Stimulated activated naive CD8-positive, alpha-beta T cell treated with anti-CD3 and anti-CD28 coated beads, Interleukin-15, Interleukin-2, amounts not matched to agents 100 U/mL and 50 U/mL, for 24 hours (primary cell): ENCODE measurements at regions not wholly inside any gene's neighbourhood (a gene's known extent, or its start where the extent isn't known, plus 50 kb on each side); places are given as distances from the start of the nearest gene placed in this dataset.
"Not testable (repeated sequence)": the region's sequence is repeated elsewhere in the genome, so short reads cannot be mapped to it uniquely, and the experiment has no call there.

Experiments used
- ATAC-seq: fragments of 150-1000 bp; cut with Tn5 transposase; one replicate; pipeline ENCODE4 v1.10.0; 2021
- DNase-seq: peaks from one replicate; pipeline ENCODE4 v3.0.0; 2021

DNA sequence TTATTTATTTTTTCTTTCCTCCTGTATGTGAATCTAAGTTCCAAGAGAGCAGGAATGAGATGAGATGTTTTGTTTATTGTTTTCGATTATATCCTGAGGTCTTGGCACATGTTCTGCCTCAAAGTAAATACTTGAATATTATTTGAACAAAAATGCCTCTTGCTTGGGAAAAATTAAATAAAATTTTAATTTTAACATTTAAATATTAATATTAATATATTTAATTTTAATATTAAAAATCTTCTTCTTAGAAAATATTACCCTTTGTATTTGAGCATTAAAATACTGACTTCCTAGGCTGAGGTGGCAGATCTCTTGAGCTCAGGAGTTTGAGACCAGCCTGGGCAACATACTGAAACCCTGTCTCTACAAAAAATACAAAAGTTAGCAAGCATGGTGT lies 123.4 kb upstream of the SEMA3D start:
- DNase-seq (no peak), ATAC-seq (no peak)

DNA sequence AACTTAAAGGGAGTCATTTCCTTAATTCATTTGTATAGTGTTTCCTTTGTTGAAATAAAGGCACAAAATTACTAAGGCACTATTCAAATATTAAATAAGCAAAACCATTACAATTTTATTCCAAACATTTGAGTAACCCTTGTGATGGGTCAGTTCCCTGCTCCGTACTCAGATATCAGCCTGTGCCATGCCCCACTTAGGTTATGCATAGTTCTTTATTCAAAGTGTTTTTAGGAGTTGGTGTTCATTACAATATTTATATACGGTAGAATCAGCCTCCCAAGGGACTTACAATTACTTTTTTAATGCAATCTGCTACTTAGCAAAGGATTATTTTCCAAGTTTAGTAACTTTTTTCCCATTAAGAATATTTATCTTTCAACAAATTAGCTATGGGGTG lies 119.3 kb upstream of the SEMA3D start:
- ATAC-seq, result no peak

DNA sequence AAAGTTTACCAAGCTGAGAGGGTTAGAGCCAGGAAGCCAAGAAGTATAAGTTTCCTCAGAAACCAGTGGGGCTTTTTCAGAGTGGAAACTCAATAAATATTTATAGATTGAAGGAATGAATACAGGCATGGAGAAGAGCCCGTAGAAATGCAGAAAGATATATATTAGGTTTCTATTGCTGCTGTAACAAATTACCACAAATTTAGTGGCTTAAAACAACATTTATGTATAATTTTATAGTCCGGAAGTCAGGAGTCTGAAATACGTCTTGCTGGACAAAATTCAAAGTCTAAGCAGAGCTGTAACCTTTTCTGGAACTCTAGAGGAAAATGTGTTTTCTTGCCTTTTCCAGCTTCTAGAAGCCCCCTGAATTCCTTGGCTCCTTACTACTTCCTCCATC lies 107.3 kb upstream of the SEMA3D start:
- DNase-seq (no peak), ATAC-seq (no peak)

More for the DNA sequence above, 119.3 kb upstream of the SEMA3D start:
- no peak for DNase-seq

DNA sequence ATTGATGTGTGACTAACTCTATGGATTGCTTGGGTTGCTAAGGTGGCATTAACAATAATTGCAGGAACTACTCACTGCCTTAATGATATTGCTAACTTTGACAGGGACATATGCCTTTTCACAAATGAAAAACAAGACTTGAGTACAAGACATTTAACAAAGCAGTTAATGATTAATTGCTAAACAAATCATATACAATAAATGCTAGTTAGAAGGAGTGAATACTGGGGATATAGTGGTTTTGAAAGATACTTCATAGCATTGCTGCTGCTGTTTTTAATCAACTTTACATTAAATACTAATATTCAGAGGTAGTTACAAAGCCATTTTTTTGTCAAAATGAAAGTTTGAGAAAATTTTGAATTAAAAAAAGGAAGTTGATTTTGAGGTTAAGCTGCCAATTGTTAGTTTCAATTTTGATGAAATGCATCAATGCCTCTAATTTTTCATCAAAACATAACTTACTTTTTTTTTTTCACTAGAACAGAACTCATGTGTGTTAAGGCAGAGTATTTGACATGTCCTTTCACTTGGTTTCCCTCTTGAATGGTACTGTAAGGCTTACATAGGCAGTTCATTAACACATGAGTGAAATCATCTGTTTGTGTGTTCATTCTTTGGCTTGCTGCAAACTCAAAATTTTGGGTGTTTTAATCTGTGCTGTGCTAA lies 106.2 kb upstream of the SEMA3D start:
- no peak for DNase-seq
- no peak for ATAC-seq

DNA sequence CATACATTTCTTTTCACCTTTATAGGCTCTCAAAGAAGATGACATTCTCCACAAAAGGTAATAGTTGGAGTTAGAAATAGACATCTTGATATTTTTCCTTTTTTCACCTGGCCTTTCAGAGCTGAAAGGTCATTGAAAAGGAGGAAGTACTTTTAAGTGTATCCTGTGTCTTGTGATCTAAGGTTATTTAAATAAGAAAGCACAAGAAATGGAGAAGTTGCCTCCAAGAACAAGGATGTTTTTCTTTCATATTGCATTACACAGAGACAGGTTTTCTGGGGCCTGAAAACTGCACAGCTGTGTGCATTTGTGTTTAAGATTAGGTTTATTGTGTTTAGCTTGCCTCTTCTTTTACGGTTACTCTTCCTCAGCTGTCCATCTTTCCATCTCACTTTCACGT lies 103.4 kb upstream of the SEMA3D start:
- ATAC-seq (no peak), DNase-seq (no peak)

DNA sequence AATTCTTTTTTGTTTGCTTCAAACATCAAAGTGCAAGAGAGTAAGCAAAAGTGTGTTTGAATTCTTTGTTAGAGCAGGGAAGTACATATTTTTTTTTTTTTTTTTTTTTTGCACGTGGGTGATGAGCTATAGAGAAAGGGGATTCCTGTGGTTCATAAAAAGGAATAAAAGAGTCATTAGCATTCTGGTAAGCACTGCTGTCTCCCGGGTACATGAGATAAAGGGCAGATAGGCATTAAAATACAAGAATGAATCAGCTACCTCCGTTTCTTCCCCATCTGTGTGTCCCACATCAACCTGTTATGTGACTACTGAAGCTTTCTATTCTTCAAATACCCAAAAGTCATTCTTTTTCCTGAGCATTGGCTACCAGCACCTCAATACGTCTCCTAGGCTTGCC lies 102.4 kb upstream of the SEMA3D start:
- no peak for DNase-seq
- ATAC-seq, result no peak

DNA sequence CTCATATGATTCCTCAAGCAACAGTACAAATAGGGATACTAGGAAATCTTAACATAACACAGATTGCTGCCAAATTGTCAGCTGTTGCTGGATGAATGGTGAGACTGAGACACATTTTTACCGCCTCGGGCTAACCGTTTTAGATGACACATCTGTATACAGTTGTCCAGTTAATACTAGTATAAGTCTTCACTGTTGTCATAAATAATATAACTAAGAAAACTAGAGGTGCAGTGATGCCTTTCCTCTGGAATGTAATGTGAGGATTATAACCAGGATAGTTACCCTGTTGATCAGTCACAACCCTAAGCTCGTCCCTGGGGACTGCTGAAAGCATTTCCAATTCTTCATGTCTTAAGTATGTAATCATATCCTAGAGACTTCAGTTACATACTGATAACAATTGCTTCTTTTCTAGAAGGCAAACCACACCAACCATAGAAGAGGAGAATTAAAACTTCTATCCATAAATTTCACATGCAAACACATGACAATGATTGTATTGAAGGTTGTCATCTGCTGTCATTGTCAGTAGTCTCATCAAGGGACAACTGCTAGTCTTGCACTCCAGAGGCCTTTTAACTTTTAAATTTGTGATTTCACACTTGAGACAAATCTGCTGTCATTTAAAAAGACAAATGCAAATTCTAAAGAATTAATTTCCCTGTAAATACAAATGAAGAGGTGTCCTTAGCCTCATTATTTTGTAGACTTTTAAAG lies 100.4 kb upstream of the SEMA3D start:
- DNase-seq (no peak), ATAC-seq (no peak)

DNA sequence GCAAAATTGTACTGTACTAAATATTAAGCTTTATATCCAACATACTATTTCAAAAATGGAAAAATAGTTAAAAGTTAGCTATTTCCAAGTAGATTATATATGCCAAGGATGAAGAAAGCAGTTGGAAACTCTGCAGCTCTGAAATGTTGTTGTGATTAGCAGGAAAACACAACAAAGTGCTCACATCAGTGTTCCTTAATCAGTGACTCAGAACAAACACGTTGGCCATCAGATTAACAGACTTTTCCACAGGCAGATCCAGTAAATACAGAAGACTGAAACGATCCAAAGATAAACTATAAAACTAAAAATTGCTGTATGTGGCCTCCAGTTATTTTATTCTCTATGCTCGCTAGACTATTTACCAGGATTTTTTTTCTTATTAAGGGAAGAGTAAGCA lies 99.6 kb upstream of the SEMA3D start:
- no peak for DNase-seq

DNA sequence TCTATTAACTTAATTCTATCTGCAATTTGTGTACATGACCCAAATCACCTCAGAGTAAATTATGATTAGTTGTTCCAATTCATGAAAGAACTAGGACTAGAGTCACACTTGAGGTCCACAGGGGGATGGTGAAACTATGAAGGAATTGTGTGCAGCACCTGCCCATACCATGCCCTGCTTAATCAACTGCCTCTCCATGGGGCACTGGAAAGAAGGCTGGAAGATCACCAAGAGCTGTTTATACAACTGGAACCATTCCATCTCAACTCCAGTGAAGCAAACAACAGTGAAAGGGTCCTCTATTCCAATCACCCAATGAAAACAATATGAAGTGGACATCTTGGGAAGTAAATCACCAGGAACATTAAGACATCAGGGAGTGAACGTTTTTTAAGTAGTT lies 98.7 kb upstream of the SEMA3D start:
- no peak for ATAC-seq

More for the DNA sequence above, 99.6 kb upstream of the SEMA3D start:
- no peak for ATAC-seq

DNA sequence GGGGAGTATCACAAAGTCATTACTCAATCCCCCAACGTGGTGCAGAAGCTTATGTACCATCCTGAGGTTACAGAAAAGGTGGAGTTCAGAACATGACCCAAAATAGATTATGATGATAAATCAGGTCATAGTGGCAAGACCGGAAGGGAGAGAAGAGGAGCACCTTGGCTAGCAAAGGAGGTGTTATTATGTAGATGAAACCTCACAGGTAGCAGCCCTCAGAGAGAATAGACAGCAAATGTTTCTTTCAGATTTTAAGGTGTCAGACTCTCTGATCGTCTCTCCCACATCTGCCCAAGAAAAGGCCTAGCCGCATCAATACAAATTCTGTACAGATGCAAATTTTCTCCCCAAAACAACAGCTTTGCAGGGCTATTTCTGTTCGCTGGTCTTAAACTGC lies 88.3 kb upstream of the SEMA3D start:
- ATAC-seq (no peak), DNase-seq (no peak)

More for the DNA sequence above, 98.7 kb upstream of the SEMA3D start:
- DNase-seq, result no peak

DNA sequence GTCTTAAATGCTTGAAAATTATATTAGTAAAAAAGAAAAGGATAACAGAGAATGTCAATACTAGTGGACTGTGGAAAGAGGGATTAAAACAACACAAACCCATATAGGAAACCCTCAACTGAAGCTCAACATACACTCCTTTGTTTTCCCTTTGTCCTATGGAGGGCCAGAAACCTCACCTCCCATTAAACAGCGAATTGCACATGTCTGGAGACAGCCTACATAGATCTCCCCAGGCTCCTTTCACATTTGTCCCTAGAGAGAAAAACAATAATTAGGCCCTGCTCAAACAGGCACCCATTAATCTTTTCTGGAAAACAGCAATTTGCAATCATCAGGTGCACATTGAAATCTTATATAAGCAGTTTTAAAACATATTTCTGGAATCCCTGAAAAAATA lies 87.6 kb upstream of the SEMA3D start:
- DNase-seq (no peak), ATAC-seq (no peak)

DNA sequence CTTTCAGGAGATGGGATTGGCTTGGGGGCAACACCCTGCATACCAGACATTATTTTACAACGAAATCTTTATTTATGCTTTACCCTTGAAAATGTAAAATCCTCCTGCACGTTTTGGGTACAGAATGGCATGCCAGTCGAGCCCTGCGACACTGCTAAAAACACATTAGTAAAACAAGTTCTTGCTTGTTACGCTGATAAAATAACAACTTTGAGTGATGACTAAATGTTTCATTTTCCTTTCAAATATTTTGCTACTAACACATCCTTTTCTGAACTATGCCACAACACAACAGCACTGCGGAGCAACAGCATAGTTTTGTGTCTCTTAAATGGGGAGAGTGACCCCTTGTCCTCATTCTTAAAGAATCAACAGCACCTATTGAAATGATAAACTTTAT lies 76.0 kb upstream of the SEMA3D start:
- ATAC-seq (no peak), DNase-seq (no peak)

DNA sequence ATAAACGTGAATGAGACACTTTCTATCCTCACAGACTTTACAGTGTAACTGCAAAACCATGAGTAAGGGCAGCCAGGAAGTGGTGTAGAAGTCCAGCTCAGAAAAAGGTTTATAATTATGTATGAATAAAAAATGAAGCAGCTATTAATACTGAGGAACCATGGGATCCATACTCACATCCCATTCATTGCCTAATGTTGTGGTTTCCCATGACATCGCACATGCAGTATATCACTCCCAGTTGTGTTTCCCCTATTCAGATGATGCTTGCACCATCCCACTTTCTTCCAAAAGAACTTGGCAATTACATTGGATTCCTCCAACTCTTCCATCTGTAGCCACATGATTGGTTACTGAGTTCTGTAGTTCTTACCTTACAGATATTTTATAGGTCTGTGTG lies 74.5 kb upstream of the SEMA3D start:
- DNase-seq (no peak), ATAC-seq (no peak)

DNA sequence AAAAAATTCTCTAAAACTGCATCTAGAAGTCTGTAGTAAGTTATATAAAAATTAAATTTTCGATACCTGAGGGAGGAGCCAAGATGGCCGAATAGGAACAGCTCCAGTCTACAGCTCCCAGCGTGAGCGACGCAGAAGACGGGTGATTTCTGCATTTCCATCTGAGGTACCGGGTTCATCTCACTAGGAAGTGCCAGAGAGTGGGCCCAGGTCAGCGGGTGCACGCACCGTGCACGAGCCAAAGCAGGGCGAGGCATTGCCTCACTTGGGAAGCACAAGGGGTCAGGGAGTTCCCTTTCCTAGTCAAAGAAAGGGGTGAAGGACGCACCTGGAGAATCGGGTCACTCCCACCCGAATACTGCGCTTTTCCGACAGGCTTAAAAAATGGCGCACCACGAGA lies 62.9 kb upstream of the SEMA3D start:
- ATAC-seq, result not testable (repeated sequence)

DNA sequence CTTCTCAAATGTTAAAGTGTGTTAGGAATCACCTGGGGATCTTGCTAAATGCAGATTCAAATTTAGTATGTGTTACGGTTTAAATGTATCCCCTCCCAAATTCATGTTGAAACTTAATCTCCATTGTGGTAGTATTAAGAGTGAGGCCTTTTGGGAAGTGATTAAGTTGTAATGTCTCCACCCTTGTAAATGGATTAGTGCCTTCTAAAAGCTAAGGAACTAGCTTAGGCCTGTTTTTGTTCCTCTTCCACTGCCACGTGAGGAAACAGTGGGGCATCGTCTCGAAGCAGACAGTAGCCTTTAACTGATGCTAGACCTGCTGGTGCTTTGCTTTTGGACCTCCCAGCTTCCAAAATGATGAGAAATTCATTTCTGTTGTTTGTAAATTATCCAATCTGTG lies 52.3 kb upstream of the SEMA3D start:
- ATAC-seq, result no peak
- no peak for DNase-seq

More for the DNA sequence above, 62.9 kb upstream of the SEMA3D start:
- DNase-seq, result not testable (repeated sequence)

DNA sequence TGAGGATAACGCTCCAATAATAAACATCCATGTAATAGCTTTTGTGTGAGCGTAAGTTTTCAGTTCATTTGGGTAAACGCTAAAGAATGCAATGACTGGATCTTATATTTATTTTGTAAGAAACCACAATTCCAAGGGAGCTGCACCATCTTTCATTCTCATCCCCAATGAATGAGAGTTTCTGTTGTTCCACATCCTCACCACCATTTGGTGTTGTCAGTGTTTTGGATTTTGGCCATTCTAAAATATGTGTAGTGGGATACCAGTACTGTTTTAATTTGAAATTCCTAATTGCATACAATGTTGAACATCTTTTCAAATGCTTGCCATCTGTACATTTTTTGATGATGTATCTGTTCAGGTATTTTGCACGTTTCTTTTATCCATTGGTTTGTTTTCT lies 50.9 kb upstream of the SEMA3D start:
- ATAC-seq (no peak), DNase-seq (no peak)
